Activated T-helper 1 cell treated with anti-CD3 and anti-CD28 coated beads, Interleukin-12 subunit alpha, Interleukin-12 subunit beta, Interleukin-2, Interleukin-4 antibody, amounts not matched to agents 30 ng/mL and 10 ng/mL and 1 ng/mL, durations not matched to agents 14 hours and 24 hours and 36 hours (primary cell): ENCODE measurements at regions not wholly inside any gene's neighbourhood (a gene's known extent, or its start where the extent isn't known, plus 50 kb on each side); places are given as distances from the start of the nearest gene placed in this dataset.

Experiments used
- DNase-seq: peaks from one replicate; pipeline ENCODE4 v3.0.0; 2021; ENCODE audit warnings: low spot score
- H3K27ac Mint-ChIP-seq: one replicate; pipeline ENCODE4 v1.8.0; 2021; ENCODE audit warnings: mild to moderate bottlenecking, mixed read lengths
- H3K27me3 Mint-ChIP-seq: one replicate; pipeline ENCODE4 v1.8.0; 2022; ENCODE audit warnings: mild to moderate bottlenecking, moderate library complexity, mixed read lengths; ENCODE audit not compliant: insufficient read depth
- H3K36me3 Mint-ChIP-seq: one replicate; pipeline ENCODE4 v1.8.0; 2021; ENCODE audit warnings: low read depth, mixed read lengths
- H3K4me1 Mint-ChIP-seq: one replicate; pipeline ENCODE4 v1.8.0; 2021; ENCODE audit warnings: low read depth, mixed read lengths
- H3K4me3 Mint-ChIP-seq: one replicate; pipeline ENCODE4 v1.8.0; 2021; ENCODE audit warnings: mild to moderate bottlenecking, moderate library complexity, mixed read lengths
- H3K9me3 Mint-ChIP-seq: one replicate; pipeline ENCODE4 v1.8.0; 2021; ENCODE audit warnings: mixed read lengths
- intact Hi-C: fragments of 100-400 bp; cut with micrococcal nuclease; formaldehyde crosslinking; loops from one replicate; pipeline ENCODE4 v1.15.1; 2024

DNA sequence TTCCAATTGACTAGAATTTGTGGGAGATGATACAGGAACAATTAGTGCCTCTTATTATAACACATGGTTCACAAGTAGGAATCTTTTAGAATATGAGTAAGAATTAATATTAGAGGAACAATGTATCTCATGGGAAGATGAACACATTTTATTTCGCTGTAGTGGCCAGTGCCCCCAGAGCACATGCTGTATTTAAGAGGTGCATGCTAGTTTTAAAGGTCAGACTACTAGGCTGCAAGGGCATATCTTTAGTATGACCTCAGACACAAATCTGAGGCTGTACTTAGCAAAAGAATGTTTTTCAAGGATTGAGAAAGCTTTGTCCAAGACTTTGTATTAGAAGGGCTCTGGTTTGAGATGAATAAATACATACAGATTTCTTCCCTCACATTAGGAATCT lies 586.9 kb downstream of the CCER1 start:
- H3K27ac Mint-ChIP-seq = no peak overlapping the region
- no peaks in the 10 kb centered on the region for H3K9me3 Mint-ChIP-seq
- intact Hi-C loops = no loop called here
- no peak for DNase-seq
- H3K36me3 Mint-ChIP-seq = no peaks in the 10 kb centered on the region
- no peak overlapping the region for H3K4me3 Mint-ChIP-seq
- H3K27me3 Mint-ChIP-seq = no peaks in the 10 kb centered on the region
- no peaks in the 10 kb centered on the region for H3K4me1 Mint-ChIP-seq

DNA sequence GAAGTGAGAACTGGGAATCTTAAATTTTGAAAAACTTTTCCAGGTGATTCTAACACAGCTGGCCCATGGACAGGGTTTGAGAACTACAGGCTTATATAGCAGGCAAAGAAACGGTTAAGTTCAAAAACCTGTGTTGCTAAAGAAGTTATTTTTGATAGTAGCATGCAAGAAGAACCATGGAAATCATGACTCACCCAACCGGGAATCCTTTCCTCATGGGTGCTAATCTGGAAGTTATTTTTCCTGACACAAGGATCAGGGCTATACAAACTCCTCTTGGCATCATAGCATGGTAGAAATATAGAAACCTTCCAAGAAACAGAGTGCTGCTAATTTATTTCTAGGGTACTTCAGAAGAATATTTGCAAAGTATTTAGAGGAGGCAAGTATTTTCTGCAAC lies 588.7 kb downstream of the CCER1 start:
- DNase-seq = no peak
- Mint-ChIP-seq H3K9me3 (no peaks in the 10 kb centered on the region), H3K36me3 (no peaks in the 10 kb centered on the region), H3K4me1 (no peaks in the 10 kb centered on the region), H3K27ac (no peak overlapping the region), H3K27me3 (no peaks in the 10 kb centered on the region), H3K4me3 (no peak overlapping the region)
- intact Hi-C loops = no loop called here

DNA sequence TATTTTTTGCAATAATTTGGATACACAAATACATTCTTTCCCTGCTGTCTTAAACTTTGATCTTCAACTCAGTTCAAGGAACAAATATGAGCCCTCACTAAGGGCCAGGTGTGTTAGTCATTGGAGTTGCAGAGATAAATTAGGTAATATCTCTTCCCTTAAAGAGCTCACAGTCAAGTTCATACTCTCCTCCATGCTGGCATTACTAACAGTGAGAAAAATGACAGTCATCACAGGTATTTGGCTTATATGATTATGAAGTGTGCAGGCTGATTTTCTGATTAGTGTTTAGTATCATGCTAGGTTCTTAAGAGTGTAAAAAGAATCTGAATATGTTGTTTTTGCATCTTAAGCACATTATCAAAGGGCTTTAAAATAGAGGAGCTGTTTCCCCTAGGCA lies 594.7 kb downstream of the CCER1 start:
- H3K4me1 Mint-ChIP-seq = no peaks in the 10 kb centered on the region
- no peak overlapping the region for H3K27ac Mint-ChIP-seq
- H3K4me3 Mint-ChIP-seq = no peak overlapping the region
- H3K36me3 Mint-ChIP-seq = no peaks in the 10 kb centered on the region
- H3K27me3 Mint-ChIP-seq = no peaks in the 10 kb centered on the region
- H3K9me3 Mint-ChIP-seq = no peaks in the 10 kb centered on the region
- intact Hi-C loops = no loop called here
- no peak for DNase-seq

DNA sequence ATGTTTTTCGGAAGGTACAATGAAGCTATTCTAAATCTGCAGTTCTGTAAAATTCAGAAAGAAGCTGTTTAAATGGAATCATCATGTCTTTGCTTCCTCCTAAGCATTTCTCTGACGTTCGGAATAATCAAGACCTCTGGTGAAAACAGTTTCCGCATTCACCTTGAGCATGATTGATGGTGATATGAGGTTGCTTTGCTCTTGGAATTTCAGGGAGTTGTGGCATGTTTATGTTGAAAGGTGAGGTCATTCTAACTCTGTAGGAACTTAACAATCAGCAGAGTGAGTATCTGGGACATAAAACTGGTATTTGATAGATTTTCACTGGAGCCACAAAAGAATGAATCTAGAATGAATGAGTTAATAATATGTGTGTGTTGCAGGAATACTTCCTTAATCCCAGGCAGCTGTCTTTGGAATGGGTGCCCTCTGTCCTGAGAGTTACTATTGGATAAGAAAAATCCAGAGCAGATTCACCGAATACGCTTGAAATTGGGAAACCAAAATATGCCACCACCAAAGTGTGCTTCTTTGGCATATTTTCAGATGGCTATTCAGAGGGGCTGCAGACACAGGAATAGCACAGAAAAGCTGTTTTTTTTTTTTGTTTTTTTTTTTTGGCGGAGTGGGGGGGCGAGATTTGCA lies 599.1 kb downstream of the CCER1 start:
- Mint-ChIP-seq H3K36me3 (no peaks in the 10 kb centered on the region), H3K4me1 (no peaks in the 10 kb centered on the region), H3K27me3 (no peaks in the 10 kb centered on the region), H3K27ac (no peak overlapping the region), H3K9me3 (no peaks in the 10 kb centered on the region), H3K4me3 (no peak overlapping the region)
- no peak for DNase-seq
- intact Hi-C loops = no loop called here

DNA sequence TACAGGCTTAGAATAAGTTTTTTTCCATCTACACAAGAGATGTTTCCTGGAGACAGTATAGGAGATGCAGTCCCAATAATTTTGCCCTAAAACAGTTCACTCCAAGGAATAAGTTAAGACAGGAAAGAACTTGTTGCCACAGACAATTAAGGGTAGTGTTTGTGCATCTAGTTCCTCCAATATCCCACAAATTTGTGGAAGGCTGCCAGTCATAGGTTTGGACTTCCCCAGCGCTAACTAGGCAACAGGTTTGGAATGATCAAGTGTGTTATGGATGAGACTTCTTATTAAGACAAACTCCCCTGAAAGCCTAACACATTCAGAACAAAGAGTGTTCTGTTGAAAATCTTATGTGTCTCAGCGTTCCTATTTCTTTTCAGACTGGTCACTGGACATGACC lies 611.0 kb downstream of the CCER1 start:
- Mint-ChIP-seq H3K4me1 (no peaks in the 10 kb centered on the region), H3K36me3 (no peaks in the 10 kb centered on the region), H3K27me3 (no peaks in the 10 kb centered on the region), H3K27ac (no peak overlapping the region), H3K4me3 (no peak overlapping the region), H3K9me3 (no peaks in the 10 kb centered on the region)
- DNase-seq = no peak
- intact Hi-C loops = no loop called here

DNA sequence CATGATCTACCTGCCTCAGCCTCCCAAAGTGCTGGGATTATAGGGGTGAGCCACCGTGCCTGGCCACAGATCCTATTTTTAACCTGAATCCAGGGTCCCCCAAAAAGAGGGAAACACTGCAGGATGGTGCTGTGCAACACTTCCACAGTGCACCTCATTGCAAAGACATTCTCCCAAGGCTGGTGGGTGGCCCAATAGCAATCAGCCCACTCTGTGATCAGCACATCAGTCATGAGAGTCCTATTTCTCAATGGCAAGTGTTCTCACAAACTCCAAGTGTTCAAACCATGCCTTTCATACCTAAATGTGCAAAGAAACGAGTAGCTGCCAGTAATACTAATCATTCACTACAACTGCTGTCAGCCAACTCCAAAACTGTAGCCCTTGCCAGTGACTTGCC lies 612.9 kb downstream of the CCER1 start:
- Mint-ChIP-seq H3K27me3 (no peaks in the 10 kb centered on the region), H3K9me3 (no peaks in the 10 kb centered on the region), H3K4me1 (no peaks in the 10 kb centered on the region), H3K36me3 (no peaks in the 10 kb centered on the region), H3K4me3 (no peak overlapping the region), H3K27ac (no peak overlapping the region)
- no peak for DNase-seq
- intact Hi-C loops = no loop called here

DNA sequence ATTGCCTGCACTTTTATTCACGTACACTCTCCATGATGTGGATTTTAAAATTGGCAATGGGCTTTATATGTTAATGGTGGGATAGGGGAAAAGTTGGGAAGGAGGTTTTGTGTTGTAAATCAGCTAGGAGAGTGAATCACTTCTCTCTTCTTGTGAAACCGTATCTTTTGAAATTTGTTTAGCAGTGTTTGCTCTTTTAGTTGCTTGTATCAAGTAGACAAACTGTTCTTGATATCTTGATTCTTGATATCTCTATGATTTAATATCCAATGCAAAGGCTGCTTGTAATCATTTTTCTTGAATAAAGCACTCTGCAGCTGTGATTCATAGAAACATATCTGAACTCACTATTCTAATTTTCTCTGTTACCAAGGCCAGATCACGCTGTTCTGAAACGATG lies 615.1 kb downstream of the CCER1 start:
- Mint-ChIP-seq H3K27me3 (no peaks in the 10 kb centered on the region), H3K27ac (no peak overlapping the region), H3K4me1 (no peaks in the 10 kb centered on the region), H3K36me3 (no peaks in the 10 kb centered on the region), H3K4me3 (no peak overlapping the region), H3K9me3 (no peaks in the 10 kb centered on the region)
- DNase-seq = no peak
- intact Hi-C loops = no loop called here

DNA sequence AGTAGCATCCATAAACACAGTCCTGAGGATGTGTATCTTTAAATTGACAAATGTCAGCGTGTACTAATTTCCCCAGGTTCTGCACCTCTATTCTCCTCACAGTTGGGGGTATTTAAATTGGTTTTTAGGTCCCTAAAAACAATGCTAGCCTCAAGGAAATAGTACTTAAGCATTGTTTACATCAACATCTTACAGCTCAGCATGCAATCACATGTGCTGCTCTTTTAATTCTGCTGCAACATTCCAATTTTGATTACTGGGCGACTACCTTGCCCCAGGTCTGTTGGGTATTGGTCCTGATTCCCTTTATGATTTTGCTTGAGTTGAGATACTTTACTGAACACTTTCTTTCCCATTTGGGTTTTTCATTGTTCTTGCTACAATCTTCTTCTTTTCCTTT lies 616.6 kb downstream of the CCER1 start:
- no peak overlapping the region for H3K4me3 Mint-ChIP-seq
- DNase-seq = no peak
- H3K27me3 Mint-ChIP-seq = no peaks in the 10 kb centered on the region
- intact Hi-C loops = no loop called here
- no peaks in the 10 kb centered on the region for H3K4me1 Mint-ChIP-seq
- H3K36me3 Mint-ChIP-seq = no peaks in the 10 kb centered on the region
- no peaks in the 10 kb centered on the region for H3K9me3 Mint-ChIP-seq
- H3K27ac Mint-ChIP-seq = no peak overlapping the region

DNA sequence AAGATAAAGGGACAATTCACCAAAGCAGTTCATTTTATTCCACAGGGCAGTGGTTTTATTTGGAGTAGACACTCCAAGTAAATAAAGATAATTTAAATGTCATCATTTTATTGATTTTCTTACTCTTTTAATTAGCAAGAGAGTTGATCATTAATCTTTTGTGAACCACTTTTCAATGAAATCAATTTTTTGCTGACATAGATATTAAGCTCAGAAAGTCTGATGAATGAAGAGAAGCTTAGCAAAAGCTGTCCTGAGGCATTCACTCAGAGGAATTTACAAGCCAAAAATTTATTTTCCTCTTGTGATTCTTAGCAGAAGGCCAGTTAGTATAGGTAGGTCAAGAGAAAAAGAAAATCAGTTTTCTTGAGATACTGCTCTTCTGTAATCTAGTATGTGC lies 618.0 kb downstream of the CCER1 start:
- no peaks in the 10 kb centered on the region for H3K9me3 Mint-ChIP-seq
- H3K4me1 Mint-ChIP-seq = no peaks in the 10 kb centered on the region
- intact Hi-C loops = no loop called here

DNA sequence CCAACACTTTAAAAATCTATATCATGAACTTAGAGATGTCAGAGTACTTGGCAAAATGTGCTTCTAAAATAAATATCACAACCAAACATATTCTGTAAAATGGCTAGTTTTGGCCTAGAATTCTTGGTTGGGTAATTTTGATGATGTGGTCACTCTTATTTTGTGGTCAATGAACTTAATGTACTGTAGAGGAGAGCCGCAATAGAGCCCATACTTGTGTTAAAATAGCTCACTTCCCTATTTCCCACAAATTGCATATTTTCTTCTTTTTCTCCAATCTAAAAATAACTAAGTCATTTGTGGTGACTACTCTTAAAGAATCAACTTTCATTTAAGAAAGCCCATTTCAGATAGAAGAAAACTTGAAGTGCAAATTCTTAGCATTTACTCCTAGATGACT lies 619.4 kb downstream of the CCER1 start:
- no peaks in the 10 kb centered on the region for H3K9me3 Mint-ChIP-seq
- H3K4me1 Mint-ChIP-seq = no peaks in the 10 kb centered on the region
- no peaks in the 10 kb centered on the region for H3K27me3 Mint-ChIP-seq
- H3K36me3 Mint-ChIP-seq = no peaks in the 10 kb centered on the region
- intact Hi-C loops = no loop called here
- H3K27ac Mint-ChIP-seq = no peak overlapping the region
- DNase-seq = no peak
- no peak overlapping the region for H3K4me3 Mint-ChIP-seq

More for the DNA sequence above, 618.0 kb downstream of the CCER1 start:
- Mint-ChIP-seq H3K4me3 (no peak overlapping the region), H3K27ac (no peak overlapping the region), H3K27me3 (no peaks in the 10 kb centered on the region), H3K36me3 (no peaks in the 10 kb centered on the region)
- no peak for DNase-seq

DNA sequence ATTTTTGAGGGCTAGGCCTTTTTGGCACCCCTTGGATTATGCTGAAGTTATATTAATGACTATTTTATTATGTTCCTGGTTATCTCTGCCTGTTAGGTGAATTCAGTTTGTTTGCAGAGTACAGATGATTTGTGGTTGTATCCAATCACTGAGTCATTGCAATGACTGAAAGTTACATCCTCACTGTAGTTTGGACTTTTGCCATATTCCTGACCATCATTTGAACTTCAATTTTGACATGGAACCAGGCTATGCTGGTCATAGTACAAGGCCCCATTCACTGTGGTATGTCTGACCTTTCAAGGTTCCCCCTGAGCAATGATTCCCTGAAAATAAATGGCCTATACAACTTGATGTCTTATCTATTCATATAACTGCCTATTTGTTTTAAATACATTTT lies 621.0 kb downstream of the CCER1 start:
- Mint-ChIP-seq H3K4me3 (no peak overlapping the region), H3K27me3 (no peaks in the 10 kb centered on the region), H3K4me1 (no peaks in the 10 kb centered on the region), H3K36me3 (no peaks in the 10 kb centered on the region), H3K9me3 (no peaks in the 10 kb centered on the region), H3K27ac (no peak overlapping the region)
- no peak for DNase-seq
- intact Hi-C loops = no loop called here

DNA sequence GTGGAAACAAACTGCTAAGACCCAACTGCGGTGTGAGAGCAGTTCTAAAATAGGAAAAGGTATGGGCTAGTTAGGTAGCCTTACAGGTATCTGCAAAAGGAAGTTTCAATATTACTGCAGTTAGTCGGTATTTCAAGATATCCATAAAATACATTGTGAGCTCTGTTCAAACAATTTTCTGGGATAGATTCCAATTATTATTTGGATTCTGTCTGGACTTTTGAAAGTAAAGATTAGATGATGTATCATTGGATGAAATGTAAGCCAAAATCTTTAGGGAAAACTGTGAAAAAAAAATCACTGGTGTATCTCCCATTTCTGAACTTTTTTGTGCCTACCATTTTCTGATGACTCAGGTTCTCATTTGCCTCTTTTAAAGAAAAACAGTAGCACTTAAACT lies 621.6 kb downstream of the CCER1 start:
- Mint-ChIP-seq H3K4me3 (no peak overlapping the region), H3K27me3 (no peaks in the 10 kb centered on the region), H3K4me1 (no peaks in the 10 kb centered on the region), H3K27ac (no peak overlapping the region), H3K36me3 (no peaks in the 10 kb centered on the region), H3K9me3 (no peaks in the 10 kb centered on the region)
- DNase-seq = no peak
- intact Hi-C loops = no loop called here

DNA sequence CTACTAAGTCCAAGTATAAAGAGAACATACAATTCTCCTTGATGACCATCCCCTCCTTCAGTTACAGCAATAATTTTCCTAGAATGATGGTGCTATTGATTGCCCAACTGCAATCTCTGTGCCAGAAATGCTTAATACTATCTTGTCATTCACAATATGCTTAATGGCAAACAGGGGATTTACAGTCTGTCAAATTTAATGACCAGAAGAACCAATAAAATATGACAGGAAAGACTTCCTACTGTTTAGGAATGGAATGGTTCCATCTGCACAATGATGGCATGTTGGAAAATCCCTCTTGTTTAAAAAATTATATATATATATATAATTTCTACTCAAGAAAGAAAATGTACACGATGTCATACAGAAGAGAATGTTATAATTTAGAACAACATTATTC lies 623.2 kb downstream of the CCER1 start:
- no peaks in the 10 kb centered on the region for H3K4me1 Mint-ChIP-seq
- DNase-seq = no peak
- intact Hi-C loops = no loop called here
- no peaks in the 10 kb centered on the region for H3K36me3 Mint-ChIP-seq
- H3K4me3 Mint-ChIP-seq = no peak overlapping the region
- no peaks in the 10 kb centered on the region for H3K9me3 Mint-ChIP-seq
- H3K27ac Mint-ChIP-seq = no peak overlapping the region
- no peaks in the 10 kb centered on the region for H3K27me3 Mint-ChIP-seq

DNA sequence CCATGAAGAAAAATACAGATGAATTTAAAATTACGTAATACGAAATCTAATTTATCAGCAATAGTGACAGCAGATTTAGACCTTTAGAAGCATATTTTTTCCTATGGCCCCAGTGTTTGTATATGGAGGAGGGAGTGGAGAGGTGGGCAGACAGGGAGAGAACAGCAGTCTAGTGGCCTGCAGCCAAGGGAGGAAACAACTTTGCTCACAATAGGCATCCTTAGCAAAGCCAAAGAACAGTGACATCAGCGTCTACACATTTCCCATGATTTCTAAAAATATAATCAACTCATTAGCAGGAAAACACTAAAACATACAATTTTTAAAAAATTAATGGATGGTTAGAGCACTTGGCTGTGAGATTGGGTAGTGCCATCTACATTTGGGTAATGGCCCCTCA lies 622.6 kb upstream of the ATP2B1 start:
- Mint-ChIP-seq H3K9me3 (no peaks in the 10 kb centered on the region), H3K27ac (no peak overlapping the region), H3K27me3 (no peaks in the 10 kb centered on the region), H3K4me1 (no peaks in the 10 kb centered on the region), H3K4me3 (no peak overlapping the region), H3K36me3 (no peaks in the 10 kb centered on the region)
- intact Hi-C loops = no loop called here
- no peak for DNase-seq
